22Rv1 (cell line): ENCODE measurements at regions not wholly inside any gene's neighbourhood (a gene's known extent, or its start where the extent isn't known, plus 50 kb on each side); places are given as distances from the start of the nearest gene placed in this dataset.

Experiments
- ZFX ChIP-seq: fragments of 450-650 bp; IDR thresholded peaks from 2 replicates; pipeline ENCODE4 v1.6.1; 2017; ENCODE audit warnings: antibody characterized with exemption, borderline replicate concordance
- TF ChIP-seq, protein P1 (sequence below): fragments of 450-650 bp; IDR thresholded peaks from 2 replicates; pipeline ENCODE4 v1.5.1; 2017; ENCODE audit warnings: mild to moderate bottlenecking

DNA sequence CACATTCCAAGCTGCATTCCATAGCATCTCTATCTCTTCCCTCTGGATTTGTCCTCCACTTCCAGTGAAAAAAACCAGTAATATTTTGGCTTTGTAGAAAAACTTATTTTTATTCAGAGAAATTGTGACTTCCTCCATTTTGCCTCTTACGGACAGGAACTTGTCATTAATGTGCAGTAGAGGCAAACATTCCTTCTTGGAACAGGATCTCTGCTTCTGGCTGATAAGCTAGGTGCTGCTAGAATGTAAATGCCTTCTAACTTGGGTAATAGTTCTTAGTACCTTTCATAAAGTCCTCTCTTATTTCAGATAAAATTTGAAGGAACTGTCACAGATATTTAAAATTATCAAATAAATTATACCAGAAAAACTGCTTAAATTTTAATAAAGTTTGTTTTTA, 707.8 kb downstream of the USP25 start:
- TF ChIP-seq, protein P1, sequence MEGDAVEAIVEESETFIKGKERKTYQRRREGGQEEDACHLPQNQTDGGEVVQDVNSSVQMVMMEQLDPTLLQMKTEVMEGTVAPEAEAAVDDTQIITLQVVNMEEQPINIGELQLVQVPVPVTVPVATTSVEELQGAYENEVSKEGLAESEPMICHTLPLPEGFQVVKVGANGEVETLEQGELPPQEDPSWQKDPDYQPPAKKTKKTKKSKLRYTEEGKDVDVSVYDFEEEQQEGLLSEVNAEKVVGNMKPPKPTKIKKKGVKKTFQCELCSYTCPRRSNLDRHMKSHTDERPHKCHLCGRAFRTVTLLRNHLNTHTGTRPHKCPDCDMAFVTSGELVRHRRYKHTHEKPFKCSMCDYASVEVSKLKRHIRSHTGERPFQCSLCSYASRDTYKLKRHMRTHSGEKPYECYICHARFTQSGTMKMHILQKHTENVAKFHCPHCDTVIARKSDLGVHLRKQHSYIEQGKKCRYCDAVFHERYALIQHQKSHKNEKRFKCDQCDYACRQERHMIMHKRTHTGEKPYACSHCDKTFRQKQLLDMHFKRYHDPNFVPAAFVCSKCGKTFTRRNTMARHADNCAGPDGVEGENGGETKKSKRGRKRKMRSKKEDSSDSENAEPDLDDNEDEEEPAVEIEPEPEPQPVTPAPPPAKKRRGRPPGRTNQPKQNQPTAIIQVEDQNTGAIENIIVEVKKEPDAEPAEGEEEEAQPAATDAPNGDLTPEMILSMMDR: no peak
- TF ChIP-seq ZFX: no peak
